Esophagus muscularis mucosa (tissue), 4 donors: ENCODE measurements at regions not wholly inside any gene's neighbourhood (a gene's known extent, or its start where the extent isn't known, plus 50 kb on each side); places are given as distances from the start of the nearest gene placed in this dataset.

ENCODE experiments used
- CTCF ChIP-seq, 3 experiments: fragments of 200-600 bp in 2 of 3; fragments of 450-650 bp in 1 of 3; sonication (generic) in 2 of 3; IDR thresholded peaks; one replicate each; pipeline ENCODE4 v1.5.1; 2017 to 2019; ENCODE audit warnings: antibody characterized with exemption in 3 of 3, mild to moderate bottlenecking in 2 of 3, moderate library complexity in 1 of 3
- EP300 ChIP-seq: sonication (generic); formaldehyde crosslinking; IDR thresholded peaks from one replicate; pipeline ENCODE4 v1.6.1; 2017; ENCODE audit warnings: antibody characterized with exemption
- POLR2A ChIP-seq: fragments of 450-650 bp; IDR thresholded peaks from one replicate; pipeline ENCODE4 v1.6.1; 2017; ENCODE audit warnings: antibody characterized with exemption, moderate library complexity, mild to moderate bottlenecking, low read depth
- POLR2AphosphoS5 ChIP-seq, 2 donors: sonication (generic); formaldehyde crosslinking; IDR thresholded peaks; one replicate each; pipeline ENCODE4 v1.6.1; 2017; ENCODE audit warnings: antibody characterized with exemption in 2 of 2

GRCh38 chr4:164378361-164378760 lies 375.6 kb upstream of the SMIM31 start:
- no peak for TF ChIP-seq CTCF (IDR thresholded peaks at IDR 0.05)
- no peak for TF ChIP-seq POLR2A
- TF ChIP-seq POLR2AphosphoS5 (IDR thresholded peaks at IDR 0.05): no peak
- no peak for TF ChIP-seq EP300
